ENCODE measurements at regions not wholly inside any gene's neighbourhood (a gene's known extent, or its start where the extent isn't known, plus 50 kb on each side); places are given as distances from the start of the nearest gene placed in this dataset.
"Not testable (repeated sequence)": the region's sequence is repeated elsewhere in the genome, so short reads cannot be mapped to it uniquely, and the experiment has no call there.

DNA sequence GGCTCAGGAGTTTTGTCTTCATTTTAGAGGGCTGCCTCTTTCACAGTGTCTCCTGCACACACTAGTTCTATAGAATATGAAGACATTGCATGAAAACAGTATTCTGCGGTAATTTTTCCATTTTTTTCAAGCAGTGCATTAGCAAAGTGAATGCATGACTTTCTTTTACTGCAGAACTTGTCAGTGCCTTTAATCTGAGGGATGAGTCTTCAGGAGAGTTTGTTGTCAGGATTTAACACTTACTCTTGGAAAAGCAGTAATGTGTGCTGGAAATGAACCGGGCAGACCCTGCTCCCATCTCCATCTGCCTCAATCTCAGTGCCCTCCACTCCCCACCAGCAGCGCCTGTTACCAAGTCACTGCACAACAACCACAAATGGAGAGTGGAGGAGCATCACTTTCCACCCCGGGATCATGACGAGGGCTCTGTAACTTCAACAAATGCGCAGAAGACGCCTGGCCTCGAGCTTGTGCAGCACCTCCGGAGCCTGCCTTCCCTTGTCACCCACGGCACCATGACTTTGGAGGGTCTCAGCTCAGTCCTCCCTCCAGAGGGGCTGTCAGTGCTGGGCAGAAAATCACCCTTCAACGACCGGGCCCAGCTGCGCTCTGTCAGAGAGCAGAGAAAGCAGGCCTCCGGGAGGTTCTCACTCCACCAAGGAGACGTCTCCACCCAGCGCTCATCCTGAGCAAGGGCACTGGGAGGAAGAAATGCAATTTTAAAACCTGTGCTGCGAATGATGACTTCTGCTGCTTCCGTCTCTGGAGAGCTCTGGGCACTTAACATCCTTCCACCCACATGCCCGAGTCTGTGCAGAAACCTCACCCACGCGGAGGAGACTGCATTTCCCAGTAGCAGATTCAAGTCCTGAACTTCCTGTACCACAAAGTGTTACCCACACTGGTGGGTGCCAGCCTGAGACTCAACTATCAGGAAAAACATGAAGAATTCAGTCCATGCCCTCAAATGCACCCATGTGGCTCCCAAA, 255.7 kb downstream of the ADGRD1 start:
- in situ Hi-C loops (cut with MboI; ENCODE audit: low sequenced_read_pairs, unreplicated experiment) = no loop called here
- no peak for DNase-seq (ENCODE audit: low spot score)
- TF ChIP-seq, protein P1, sequence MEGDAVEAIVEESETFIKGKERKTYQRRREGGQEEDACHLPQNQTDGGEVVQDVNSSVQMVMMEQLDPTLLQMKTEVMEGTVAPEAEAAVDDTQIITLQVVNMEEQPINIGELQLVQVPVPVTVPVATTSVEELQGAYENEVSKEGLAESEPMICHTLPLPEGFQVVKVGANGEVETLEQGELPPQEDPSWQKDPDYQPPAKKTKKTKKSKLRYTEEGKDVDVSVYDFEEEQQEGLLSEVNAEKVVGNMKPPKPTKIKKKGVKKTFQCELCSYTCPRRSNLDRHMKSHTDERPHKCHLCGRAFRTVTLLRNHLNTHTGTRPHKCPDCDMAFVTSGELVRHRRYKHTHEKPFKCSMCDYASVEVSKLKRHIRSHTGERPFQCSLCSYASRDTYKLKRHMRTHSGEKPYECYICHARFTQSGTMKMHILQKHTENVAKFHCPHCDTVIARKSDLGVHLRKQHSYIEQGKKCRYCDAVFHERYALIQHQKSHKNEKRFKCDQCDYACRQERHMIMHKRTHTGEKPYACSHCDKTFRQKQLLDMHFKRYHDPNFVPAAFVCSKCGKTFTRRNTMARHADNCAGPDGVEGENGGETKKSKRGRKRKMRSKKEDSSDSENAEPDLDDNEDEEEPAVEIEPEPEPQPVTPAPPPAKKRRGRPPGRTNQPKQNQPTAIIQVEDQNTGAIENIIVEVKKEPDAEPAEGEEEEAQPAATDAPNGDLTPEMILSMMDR (IDR thresholded peaks at IDR 0.05; ENCODE audit: borderline replicate concordance, control extremely low read depth, extremely low read depth, insufficient read depth, missing control alignments) = no peak

GRCh38 chr12:131210506-131211339, 257.0 kb downstream of the ADGRD1 start:
- in situ Hi-C loops (cut with MboI; ENCODE audit: low sequenced_read_pairs, unreplicated experiment) = no loop called here
- DNase-seq (ENCODE audit: low spot score) = no peak
- TF ChIP-seq, protein P1 (IDR thresholded peaks at IDR 0.05; ENCODE audit: borderline replicate concordance, control extremely low read depth, extremely low read depth, insufficient read depth, missing control alignments) = no peak

- no peak for DNase-seq (ENCODE audit: low spot score)
- TF ChIP-seq, protein P1 (IDR thresholded peaks at IDR 0.05; ENCODE audit: borderline replicate concordance, control extremely low read depth, extremely low read depth, insufficient read depth, missing control alignments) = no peak
- in situ Hi-C loops (cut with MboI; ENCODE audit: low sequenced_read_pairs, unreplicated experiment) = no loop called here
Measured at GRCh38 chr12:131211340-131211938, 257.7 kb downstream of the ADGRD1 start.

DNA sequence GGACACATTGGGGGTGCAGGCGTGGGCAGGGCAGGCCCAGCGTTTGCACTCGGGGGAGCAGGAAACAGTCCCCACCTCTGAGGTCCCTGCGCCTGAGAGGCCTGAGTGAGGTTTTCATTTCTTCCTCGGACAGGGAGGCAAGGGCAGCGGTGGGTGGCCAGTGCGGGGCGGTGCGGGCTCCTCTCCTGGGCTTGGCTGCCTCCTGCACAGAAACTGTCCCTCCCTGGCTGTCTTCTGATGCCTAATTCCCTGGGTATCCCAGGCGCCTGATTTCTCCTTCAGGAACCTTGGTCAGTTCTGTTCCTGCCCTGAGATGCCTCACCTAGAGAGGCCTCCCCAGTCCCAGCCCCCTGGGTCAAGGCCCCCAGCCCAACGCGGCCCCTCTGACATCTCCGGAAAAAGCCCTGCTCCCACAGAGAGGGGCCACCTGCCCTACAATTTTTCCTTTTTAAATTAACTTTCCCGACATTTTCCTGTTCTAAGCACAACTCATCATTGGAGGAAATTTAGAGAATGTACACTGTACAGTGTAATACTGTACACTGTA, 260.3 kb downstream of the ADGRD1 start:
- DNase-seq (ENCODE audit: low spot score) = no peak
- in situ Hi-C loops (cut with MboI; ENCODE audit: low sequenced_read_pairs, unreplicated experiment) = no loop called here
- TF ChIP-seq, protein P1 (IDR thresholded peaks at IDR 0.05; ENCODE audit: borderline replicate concordance, control extremely low read depth, extremely low read depth, insufficient read depth, missing control alignments) = no peak

DNA sequence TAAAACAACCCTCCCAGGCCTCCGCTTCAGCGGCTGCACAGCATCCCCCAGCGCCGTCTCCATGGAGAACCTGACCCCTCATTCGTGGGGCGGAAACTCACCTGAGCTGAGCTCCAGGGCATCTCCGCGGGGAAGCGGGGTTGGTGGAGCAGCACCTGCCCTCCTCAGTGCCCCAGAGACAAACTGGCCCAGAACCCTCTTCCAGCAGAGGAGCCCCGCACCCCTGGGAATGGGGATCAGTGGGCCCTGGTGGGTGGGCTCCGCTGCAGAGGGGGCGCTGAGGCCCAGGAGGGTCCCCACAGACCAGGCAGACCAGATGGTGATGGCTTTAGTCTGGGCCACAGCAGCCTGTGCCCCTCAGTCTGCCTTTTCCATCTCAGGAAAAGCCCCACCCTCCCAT, 261.2 kb downstream of the ADGRD1 start:
- in situ Hi-C loops (cut with MboI; ENCODE audit: low sequenced_read_pairs, unreplicated experiment) = not testable (repeated sequence)

DNA sequence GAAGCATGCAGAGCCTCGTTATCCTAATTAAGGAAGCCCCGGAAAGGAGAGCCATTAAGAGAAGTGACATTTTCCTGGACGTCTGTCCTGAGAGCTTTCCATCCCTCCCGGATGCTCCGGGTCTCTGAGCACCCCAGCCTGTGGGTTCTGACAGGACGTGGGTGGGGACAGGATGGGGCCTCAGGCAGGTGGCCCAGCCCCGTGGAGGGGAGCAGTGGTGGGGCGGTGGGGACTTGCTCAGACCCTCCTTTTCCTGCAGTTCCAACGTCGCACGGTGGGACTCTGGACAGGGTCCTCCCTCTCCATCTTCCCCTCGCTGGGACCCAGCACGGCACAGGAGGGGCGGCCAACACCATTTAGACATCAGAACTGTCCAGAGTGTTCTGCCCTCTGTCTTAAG, 262.9 kb downstream of the ADGRD1 start:
- DNase-seq (ENCODE audit: low spot score); in situ Hi-C loops (cut with MboI; ENCODE audit: low sequenced_read_pairs, unreplicated experiment): not testable (repeated sequence)

More for the DNA sequence above, 261.2 kb downstream of the ADGRD1 start:
- not testable (repeated sequence) for DNase-seq (ENCODE audit: low spot score)

GRCh38 chr12:131217024-131217586, 263.4 kb downstream of the ADGRD1 start:
- DNase-seq (ENCODE audit: low spot score) = no peak
- in situ Hi-C loops (cut with MboI; ENCODE audit: low sequenced_read_pairs, unreplicated experiment) = no loop called here
- TF ChIP-seq, protein P1 (IDR thresholded peaks at IDR 0.05; ENCODE audit: borderline replicate concordance, control extremely low read depth, extremely low read depth, insufficient read depth, missing control alignments) = no peak

Data from GM13976 (cell line).